Neutrophil (primary cell): ENCODE measurements at regions not wholly inside any gene's neighbourhood (a gene's known extent, or its start where the extent isn't known, plus 50 kb on each side); places are given as distances from the start of the nearest gene placed in this dataset.

Experiments used
- H3K27ac ChIP-seq: fragments of 200-600 bp; sonication (generic); 2 replicates; pipeline ENCODE4 v1.5.1; 2016; ENCODE audit warnings: mild to moderate bottlenecking, moderate library complexity
- H3K27me3 ChIP-seq: fragments of 200-600 bp; sonication (generic); 2 replicates; pipeline ENCODE4 v1.6.0; 2016; ENCODE audit warnings: mild to moderate bottlenecking
- H3K36me3 ChIP-seq: fragments of 200-600 bp; sonication (generic); 2 replicates; pipeline ENCODE4 v1.5.1; 2017
- H3K4me1 ChIP-seq, 2 experiments: fragments of 200-600 bp in 1 of 2; sonication (generic) in 1 of 2; 1 replicate in 1 of 2; 2 replicates in 1 of 2; pipeline versions ENCODE4 v1.5.1 to v1.6.1; 2013 to 2016; ENCODE audit warnings: low read depth in 1 of 2, low read length in 1 of 2, mild to moderate bottlenecking in 1 of 2, moderate library complexity in 1 of 2; ENCODE audit not compliant: control insufficient read depth in 1 of 2, insufficient read depth in 1 of 2
- H3K4me3 ChIP-seq, 2 experiments: fragments of 200-600 bp in 1 of 2; sonication (generic) in 1 of 2; 1 replicate in 1 of 2; 2 replicates in 1 of 2; pipeline ENCODE4 v1.5.1; 2013 to 2016; ENCODE audit warnings: low read depth in 1 of 2, low read length in 1 of 2, mild to moderate bottlenecking in 1 of 2, moderate library complexity in 1 of 2
- H3K9me3 ChIP-seq: fragments of 200-600 bp; sonication (generic); 2 replicates; pipeline ENCODE4 v1.5.1; 2016
- TF ChIP-seq, protein P1 (sequence below): fragments of 200-600 bp; sonication (generic); IDR thresholded peaks from 2 replicates; pipeline ENCODE4 v1.5.1; 2016; ENCODE audit warnings: antibody characterized with exemption

GRCh38 chrY:19307627-19308026 lies 436.9 kb downstream of the KDM5D start:
- TF ChIP-seq, protein P1, sequence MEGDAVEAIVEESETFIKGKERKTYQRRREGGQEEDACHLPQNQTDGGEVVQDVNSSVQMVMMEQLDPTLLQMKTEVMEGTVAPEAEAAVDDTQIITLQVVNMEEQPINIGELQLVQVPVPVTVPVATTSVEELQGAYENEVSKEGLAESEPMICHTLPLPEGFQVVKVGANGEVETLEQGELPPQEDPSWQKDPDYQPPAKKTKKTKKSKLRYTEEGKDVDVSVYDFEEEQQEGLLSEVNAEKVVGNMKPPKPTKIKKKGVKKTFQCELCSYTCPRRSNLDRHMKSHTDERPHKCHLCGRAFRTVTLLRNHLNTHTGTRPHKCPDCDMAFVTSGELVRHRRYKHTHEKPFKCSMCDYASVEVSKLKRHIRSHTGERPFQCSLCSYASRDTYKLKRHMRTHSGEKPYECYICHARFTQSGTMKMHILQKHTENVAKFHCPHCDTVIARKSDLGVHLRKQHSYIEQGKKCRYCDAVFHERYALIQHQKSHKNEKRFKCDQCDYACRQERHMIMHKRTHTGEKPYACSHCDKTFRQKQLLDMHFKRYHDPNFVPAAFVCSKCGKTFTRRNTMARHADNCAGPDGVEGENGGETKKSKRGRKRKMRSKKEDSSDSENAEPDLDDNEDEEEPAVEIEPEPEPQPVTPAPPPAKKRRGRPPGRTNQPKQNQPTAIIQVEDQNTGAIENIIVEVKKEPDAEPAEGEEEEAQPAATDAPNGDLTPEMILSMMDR = no peak
- Histone ChIP-seq H3K4me1 (no peaks in the 10 kb centered on the region), H3K27ac (no peak overlapping the region), H3K27me3 (no peaks in the 10 kb centered on the region), H3K4me3 (no peak overlapping the region), H3K9me3 (no peaks in the 10 kb centered on the region), H3K36me3 (no peaks in the 10 kb centered on the region)

- Histone ChIP-seq H3K27ac (no peak overlapping the region), H3K4me1 (no peaks in the 10 kb centered on the region), H3K4me3 (no peak overlapping the region), H3K9me3 (no peaks in the 10 kb centered on the region), H3K27me3 (no peaks in the 10 kb centered on the region), H3K36me3 (no peaks in the 10 kb centered on the region)
- TF ChIP-seq, protein P1 = no peak
Observed at GRCh38 chrY:19303136-19303535, 441.4 kb downstream of the KDM5D start.

- H3K27me3 ChIP-seq = no peaks in the 10 kb centered on the region
- no peak overlapping the region for H3K27ac ChIP-seq
- H3K4me1 ChIP-seq = no peaks in the 10 kb centered on the region
- H3K36me3 ChIP-seq = no peaks in the 10 kb centered on the region
- no peak overlapping the region for H3K4me3 ChIP-seq
- H3K9me3 ChIP-seq = no peaks in the 10 kb centered on the region
- TF ChIP-seq, protein P1 = no peak
Observed at GRCh38 chrY:19290925-19291324, 453.6 kb downstream of the KDM5D start.

DNA sequence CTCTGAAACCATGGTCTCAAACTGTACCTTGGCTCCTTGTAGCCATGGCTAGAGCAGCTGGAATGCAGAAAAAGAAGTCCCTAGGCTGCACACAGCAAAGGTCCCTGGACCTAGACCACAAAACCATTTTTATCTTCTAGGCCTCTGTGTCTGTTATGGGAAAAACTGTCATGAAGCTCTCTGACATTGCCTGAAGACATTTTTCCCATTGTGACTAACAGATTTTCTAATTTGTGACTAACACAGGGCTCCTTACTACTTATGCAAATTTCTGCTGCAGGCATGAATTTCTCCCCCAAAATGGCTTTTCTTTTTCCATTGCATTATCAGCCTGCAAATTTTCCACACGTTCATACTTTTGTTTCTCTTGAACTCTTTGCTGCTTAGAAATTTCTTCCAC lies 470.4 kb downstream of the KDM5D start:
- H3K9me3 ChIP-seq = no peaks in the 10 kb centered on the region
- TF ChIP-seq, protein P1 = no peak
- H3K27ac ChIP-seq = no peak overlapping the region
- H3K36me3 ChIP-seq = no peaks in the 10 kb centered on the region
- H3K4me1 ChIP-seq = no peaks in the 10 kb centered on the region
- no peak overlapping the region for H3K4me3 ChIP-seq
- no peaks in the 10 kb centered on the region for H3K27me3 ChIP-seq

DNA sequence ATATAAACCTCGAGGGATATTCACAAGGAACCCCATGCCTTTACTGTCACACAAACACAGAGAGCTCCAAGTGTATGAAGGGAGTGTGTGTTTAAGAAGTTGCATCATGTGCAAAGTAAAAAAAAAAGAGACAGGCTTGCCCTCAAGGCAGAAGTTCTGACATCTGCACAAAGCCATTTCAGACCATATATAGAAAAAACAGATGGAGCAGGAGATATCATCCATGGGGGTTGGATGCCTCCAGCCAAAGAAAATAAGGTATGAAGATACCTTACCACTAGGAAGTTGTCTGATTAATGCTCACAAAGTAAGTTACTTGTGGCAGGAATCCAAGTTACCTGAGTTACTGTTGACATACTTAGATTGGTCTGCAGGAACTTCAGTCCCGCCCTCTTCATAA lies 476.2 kb downstream of the KDM5D start:
- H3K9me3 ChIP-seq = no peaks in the 10 kb centered on the region
- H3K27ac ChIP-seq = no peak overlapping the region
- no peaks in the 10 kb centered on the region for H3K27me3 ChIP-seq
- no peak overlapping the region for H3K4me3 ChIP-seq
- no peaks in the 10 kb centered on the region for H3K36me3 ChIP-seq
- H3K4me1 ChIP-seq = no peaks in the 10 kb centered on the region
- TF ChIP-seq, protein P1 = no peak

DNA sequence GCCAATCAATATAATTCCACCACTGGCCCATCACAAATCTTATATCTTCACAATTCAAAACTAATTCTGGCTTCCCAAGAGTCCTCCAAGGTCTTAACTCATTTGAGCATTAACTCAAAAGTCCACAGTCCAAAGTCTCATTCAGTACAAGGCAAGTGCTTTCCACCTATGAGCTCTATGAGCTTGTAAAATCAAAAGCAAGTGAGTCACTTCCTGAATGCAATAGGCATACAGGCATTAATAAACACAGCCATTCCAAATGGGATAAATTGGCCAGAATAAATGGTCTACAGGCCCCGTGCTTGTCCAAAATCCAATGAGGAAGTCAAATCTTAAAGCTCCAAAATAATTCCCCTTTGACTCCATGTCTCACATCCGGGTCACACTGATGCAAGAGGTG lies 479.1 kb downstream of the KDM5D start:
- H3K4me1 ChIP-seq = no peaks in the 10 kb centered on the region

More for the DNA sequence above, 479.1 kb downstream of the KDM5D start:
- Histone ChIP-seq H3K27me3 (no peaks in the 10 kb centered on the region), H3K9me3 (no peaks in the 10 kb centered on the region), H3K4me3 (no peak overlapping the region), H3K27ac (no peak overlapping the region), H3K36me3 (no peaks in the 10 kb centered on the region)
- TF ChIP-seq, protein P1 = no peak
